Activated CD8-positive, alpha-beta memory T cell treated with anti-CD3 and anti-CD28 coated beads for 48 hours (primary cell): ENCODE measurements at regions not wholly inside any gene's neighbourhood (a gene's known extent, or its start where the extent isn't known, plus 50 kb on each side); places are given as distances from the start of the nearest gene placed in this dataset.

Source experiments
- DNase-seq, 3 experiments: peaks; one replicate each; pipeline ENCODE4 v3.0.0-alpha.2; 2020; ENCODE audit warnings: low read depth in 2 of 3, low spot score in 2 of 3

DNA sequence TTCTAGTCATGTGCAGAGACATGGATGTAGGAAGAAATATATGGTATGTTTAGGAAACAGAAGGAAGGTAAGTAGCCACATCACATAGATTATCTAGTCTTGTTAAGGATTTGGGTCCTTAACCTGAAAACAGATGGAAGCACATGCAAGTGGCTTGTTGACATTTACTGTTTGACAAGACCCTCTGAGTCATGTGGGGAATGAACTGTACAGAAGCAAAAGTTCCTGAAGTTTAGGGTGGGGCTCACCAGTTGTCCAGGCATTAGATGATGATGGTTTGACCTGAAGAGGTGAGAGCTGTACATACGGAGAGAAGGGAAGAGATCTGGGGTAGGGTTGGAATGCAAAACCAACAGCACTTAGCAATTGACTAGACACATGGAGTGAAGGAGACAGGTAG lies 281.1 kb upstream of the GRIP1 start:
- DNase-seq = no peak

DNA sequence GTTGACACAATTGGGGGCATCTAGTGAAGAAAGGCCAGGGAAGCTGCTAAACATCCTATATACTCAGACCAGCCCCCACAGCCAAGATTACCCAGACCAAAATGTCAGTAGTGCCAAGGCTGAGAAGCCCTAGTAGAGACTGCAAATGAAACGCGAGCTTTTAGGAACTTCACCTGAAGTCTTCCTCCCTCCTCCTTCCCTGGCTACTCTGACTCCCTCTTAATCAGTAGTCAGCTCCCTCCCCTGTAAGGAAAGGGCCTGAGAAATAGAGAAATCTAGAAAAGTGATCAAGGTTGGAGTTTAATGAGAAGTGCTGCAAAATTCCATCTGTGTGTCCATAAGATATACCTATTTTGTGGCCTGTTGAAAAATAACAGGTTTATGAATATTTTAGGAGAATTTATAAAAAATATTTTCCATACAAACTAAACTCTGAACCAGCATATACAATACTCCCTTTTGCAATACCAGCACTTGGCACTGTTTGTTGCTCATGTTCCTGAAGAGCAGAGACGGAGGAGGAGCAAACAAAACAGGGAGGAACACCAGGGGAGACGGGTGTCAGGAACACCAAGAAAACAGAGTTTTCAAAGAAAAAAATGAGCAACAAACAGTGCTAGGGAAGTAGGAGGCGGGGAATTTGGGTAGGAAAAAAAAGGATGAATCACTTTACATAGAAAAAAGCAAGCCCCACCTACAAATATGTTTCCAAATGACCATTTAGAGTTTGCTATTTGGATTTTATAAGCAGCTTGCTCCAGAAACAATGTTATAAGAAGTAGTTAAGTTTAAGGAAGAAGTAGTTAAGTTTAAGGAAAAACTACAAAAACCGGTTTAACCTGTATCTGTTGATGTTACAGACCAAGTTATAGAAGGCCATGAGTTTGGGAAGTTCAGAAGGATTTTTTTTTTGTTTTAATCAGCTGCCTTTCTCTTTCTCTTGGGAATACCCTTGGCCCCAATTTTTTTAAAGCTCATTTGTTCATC lies 282.1 kb upstream of the GRIP1 start:
- DNase-seq = no peak

GRCh38 chr12:66962290-66962689 lies 283.4 kb upstream of the GRIP1 start:
- DNase-seq = no peak

DNA sequence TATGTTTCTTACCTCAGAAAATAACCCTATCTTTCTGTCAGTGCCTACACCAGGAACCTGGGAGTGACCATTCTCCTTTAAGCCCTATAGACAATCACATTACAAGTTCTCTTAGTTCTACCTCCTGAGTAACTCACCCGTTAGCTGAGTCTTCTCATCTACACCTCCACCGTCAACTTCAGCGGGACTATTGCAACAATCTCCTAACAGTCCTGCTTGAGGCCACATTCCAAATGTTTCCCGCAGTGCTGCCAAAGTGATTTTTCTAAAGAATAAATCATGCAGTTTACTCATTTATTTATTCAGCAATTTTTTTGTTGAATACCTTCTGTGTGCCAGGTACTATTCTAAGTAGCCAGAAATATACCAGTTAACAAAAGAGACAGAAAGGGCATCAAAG lies 285.0 kb upstream of the GRIP1 start:
- no peak for DNase-seq

GRCh38 chr12:66964629-66965028 lies 285.8 kb upstream of the GRIP1 start:
- no peak for DNase-seq

DNA sequence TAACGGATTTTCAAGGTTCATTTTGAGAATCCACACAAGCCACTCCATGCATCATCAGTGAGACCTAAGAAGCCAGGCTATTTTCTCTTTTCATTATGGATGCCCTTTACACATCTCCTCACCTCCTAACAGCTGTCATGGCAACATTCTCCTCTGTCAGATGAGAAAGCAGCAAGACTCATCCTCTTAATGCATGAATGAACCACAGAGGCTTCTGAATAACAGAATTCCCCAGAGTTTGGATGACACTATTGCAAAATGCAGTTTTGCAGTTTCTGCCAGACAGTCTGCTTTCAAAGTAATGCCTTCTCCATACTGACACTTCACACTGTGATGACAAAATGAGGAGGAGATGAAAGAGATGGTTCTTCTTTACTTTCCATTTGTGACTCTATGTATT lies 286.7 kb upstream of the GRIP1 start:
- no peak for DNase-seq

GRCh38 chr12:66971816-66972215 lies 292.9 kb upstream of the GRIP1 start:
- DNase-seq = no peak

DNA sequence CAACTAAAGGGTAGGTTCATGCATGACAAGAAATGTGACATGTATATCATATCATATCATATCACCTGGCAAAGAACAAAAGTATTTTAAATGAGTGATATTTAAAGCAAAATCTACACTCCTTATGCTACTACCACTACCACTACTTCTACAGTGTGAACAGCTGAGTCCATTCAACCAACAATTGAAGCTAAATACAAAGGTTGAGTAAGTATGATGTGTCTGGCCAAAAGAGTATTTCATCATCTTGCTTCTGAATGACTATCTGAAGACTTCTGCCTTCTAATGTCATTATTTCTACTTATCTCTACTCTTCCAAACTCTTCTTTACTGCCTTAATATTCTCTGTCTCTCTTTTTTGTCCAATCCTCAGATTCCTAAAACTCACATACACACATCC lies 292.6 kb upstream of the CAND1 start:
- no peak for DNase-seq

GRCh38 chr12:66978802-66979201 lies 290.4 kb upstream of the CAND1 start:
- DNase-seq = no peak

DNA sequence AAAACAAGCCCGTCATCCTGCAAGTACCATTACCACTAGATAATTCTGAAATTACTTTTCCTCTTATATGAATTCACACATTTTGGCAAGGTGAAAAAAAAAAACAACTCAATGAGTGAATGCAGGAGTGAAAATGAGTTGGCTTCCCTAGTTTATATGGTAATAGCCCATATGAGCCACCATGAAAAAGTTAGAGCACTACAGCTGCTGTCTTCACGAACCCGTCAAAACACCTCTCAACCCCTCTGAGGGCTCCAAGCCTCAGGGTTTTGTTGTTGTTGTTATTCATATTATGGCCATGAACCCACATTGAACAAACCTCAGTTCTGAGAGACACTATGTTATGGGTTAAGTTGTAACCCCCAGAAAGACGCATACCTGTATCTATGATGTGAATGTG lies 289.9 kb upstream of the CAND1 start:
- no peak for DNase-seq

DNA sequence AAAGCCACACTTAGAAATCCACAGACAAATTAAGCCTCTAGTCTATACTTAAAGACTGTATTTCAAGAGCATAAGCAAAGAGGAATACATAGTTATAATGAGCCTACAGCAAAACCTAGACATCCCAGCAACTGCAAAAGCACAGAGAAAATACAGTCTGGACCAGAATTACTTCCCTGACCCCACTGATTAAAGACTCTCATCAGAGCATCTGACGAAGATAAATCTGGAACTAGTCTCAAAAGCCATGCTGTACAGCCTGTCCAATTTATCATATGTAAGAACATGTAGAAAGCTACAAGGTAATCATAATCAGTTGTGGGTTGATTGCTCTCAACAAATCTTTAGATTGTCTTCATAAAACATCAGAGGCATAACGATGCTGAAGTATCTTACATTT lies 285.1 kb upstream of the CAND1 start:
- DNase-seq = no peak

DNA sequence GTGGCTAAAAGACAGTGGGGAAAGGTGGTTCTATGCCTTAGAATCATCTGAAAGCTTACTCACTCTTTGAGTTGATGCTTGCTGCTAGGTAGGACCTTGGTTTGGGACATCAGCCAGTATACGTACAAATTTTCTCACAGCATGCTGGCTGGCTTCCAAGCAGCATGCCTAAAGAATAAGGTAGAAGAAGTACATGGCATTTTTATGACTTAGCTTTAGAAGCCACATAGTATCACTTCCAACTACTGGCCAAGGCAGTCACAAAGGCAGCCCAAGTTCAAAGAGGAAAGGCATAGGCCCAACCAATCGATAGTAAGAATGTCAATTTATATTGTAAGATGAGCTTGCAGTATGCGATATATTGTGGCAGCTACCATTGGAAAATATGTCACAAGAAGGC lies 284.2 kb upstream of the CAND1 start:
- DNase-seq = no peak

GRCh38 chr12:66999141-66999540 lies 270.0 kb upstream of the CAND1 start:
- no peak for DNase-seq

DNA sequence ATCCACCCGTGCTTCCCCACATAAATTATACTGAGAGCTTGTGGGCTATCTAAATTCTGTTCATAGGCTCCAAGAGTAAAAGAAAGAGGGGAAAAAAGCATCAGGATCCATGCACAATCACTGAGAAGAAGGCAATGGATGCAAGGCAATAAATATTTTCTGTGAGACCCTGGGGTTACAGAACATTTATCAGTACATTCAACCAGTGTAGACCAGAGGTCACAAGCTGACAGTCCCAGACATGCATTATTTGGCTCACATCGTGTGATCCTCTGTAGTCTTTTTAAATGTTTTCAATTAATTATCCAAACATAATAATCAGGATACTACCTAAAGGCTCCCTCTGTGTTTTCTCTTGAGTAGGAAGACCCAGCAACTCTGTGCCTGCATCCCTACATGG lies 267.9 kb upstream of the CAND1 start:
- DNase-seq = no peak

GRCh38 chr12:67002720-67003119 lies 266.4 kb upstream of the CAND1 start:
- DNase-seq = no peak

GRCh38 chr12:67006610-67007009 lies 262.5 kb upstream of the CAND1 start:
- no peak for DNase-seq

DNA sequence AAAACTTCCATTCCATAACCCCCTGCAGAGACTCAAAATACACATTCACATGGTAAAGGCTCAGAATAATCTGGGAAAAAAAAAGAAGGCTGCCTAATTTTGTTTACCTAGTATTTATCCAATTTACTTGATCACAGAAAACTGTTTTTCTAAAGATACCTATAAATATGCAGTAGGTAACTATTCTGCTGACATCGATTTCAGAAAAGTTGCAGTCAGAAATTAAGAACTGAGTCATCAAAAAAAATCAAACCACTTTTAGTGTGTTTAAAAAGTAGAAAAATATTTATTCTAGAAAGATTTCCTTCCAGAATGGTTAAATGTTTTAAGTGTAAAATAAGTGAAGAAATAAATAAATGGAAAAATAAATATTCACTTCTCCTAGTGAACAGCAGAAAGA lies 254.5 kb upstream of the CAND1 start:
- DNase-seq = no peak

- no peak for DNase-seq
Measured at GRCh38 chr12:67018105-67018504, 251.1 kb upstream of the CAND1 start.

DNA sequence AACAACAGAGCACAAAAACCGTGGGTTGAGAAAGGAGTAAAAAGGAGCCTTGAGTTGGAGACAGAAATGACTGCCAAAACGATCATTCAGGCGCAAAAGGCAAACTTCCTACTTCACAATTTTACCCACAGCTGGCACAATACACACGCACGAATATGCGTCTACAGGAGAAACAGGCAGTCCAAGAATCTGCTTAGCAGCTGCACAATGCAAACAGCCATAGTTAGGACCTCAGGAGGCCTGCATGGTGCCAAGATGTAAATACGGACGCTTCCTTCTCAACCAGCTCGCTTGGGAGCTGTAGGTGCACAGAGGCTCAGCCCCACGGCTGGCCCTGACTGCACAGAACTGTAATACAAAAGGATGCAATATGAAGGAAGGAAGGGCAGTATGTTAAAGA lies 250.1 kb upstream of the CAND1 start:
- no peak for DNase-seq

GRCh38 chr12:67025543-67026114 lies 243.5 kb upstream of the CAND1 start:
- DNase-seq = peak; percentile 13 to 38 (median 18)

GRCh38 chr12:67026487-67027246 lies 242.5 kb upstream of the CAND1 start:
- no peak for DNase-seq

DNA sequence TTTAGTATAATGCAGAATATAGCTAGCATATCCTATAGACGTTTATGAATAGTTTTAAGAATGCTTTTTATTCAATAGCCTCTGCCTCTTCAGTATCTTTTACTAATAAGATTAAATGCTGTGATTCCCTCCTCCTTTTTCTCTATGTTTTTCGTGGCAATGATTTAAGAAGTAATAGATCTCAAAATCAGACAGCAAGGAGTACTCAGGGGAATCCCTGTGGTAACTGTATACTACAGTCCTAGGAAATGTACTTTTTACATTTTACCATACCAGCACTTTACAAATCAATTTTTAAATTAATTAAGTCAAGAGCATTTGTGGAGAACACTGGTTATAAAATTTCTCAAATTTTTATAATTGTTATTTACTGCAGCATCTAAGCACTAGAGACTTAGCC lies 240.6 kb upstream of the CAND1 start:
- no peak for DNase-seq
